OCI-LY1 (cell line): ENCODE measurements at regions not wholly inside any gene's neighbourhood (a gene's known extent, or its start where the extent isn't known, plus 50 kb on each side); places are given as distances from the start of the nearest gene placed in this dataset.

Source experiments
- H2AFZ ChIP-seq: fragments of 200-600 bp; sonication (generic), shearing (Covaris generic); 2 replicates; pipeline ENCODE4 v1.6.0; 2014; ENCODE audit warnings: antibody characterized with exemption, mild to moderate bottlenecking, low read length
- H3F3A ChIP-seq: fragments of 200-600 bp; sonication (generic), shearing (Covaris generic); 2 replicates; pipeline ENCODE4 v1.6.0; 2014; ENCODE audit warnings: mild to moderate bottlenecking, antibody characterized with exemption, low read length, moderate library complexity; ENCODE audit not compliant: insufficient read depth
- H3K27ac ChIP-seq: fragments of 200-600 bp; sonication (generic); 2 replicates; pipeline ENCODE4 v1.5.1; 2014; ENCODE audit warnings: low read length, mixed run types, mild to moderate bottlenecking, low read depth; ENCODE audit not compliant: poor library complexity, severe bottlenecking
- H3K27me3 ChIP-seq: fragments of 200-600 bp; sonication (generic); 2 replicates; pipeline ENCODE4 v1.6.0; 2014; ENCODE audit warnings: antibody characterized with exemption, mild to moderate bottlenecking, low read length, moderate library complexity; ENCODE audit not compliant: insufficient read depth
- H3K36me3 ChIP-seq: fragments of 200-600 bp; sonication (generic); 2 replicates; pipeline ENCODE4 v1.6.1; 2014; ENCODE audit warnings: mild to moderate bottlenecking, antibody characterized with exemption, low read length, moderate library complexity, mixed read lengths; ENCODE audit not compliant: insufficient read depth
- H3K4me1 ChIP-seq: fragments of 200-600 bp; sonication (generic); 2 replicates; pipeline ENCODE4 v1.5.1; 2014; ENCODE audit warnings: mild to moderate bottlenecking, low read length, moderate library complexity; ENCODE audit not compliant: insufficient read depth, severe bottlenecking
- H3K4me2 ChIP-seq: fragments of 200-600 bp; sonication (generic), shearing (Covaris generic); 2 replicates; pipeline ENCODE4 v1.6.1; 2014; ENCODE audit warnings: low read length
- H3K4me3 ChIP-seq: fragments of 200-600 bp; sonication (generic); 2 replicates; pipeline ENCODE4 v1.5.1; 2014; ENCODE audit warnings: low read length, low read depth, mild to moderate bottlenecking, mixed read lengths; ENCODE audit not compliant: poor library complexity, severe bottlenecking
- H3K79me2 ChIP-seq: fragments of 200-600 bp; shearing (Covaris generic); 2 replicates; pipeline ENCODE4 v1.6.1; 2016; ENCODE audit warnings: mixed run types, low read length, mixed read lengths; ENCODE audit not compliant: insufficient read depth
- H3K9ac ChIP-seq: fragments of 200-600 bp; sonication (generic), shearing (Covaris generic); 2 replicates; pipeline ENCODE4 v1.6.1; 2014; ENCODE audit warnings: mild to moderate bottlenecking, low read length, mixed read lengths
- H3K9me2 ChIP-seq: fragments of 200-600 bp; sonication (generic), shearing (Covaris generic); 2 replicates; pipeline ENCODE4 v1.6.1; 2014; ENCODE audit warnings: low read depth, mild to moderate bottlenecking, low read length, mixed read lengths
- H3K9me3 ChIP-seq: fragments of 200-600 bp; shearing (Covaris generic); 2 replicates; pipeline ENCODE4 v1.6.1; 2014; ENCODE audit warnings: low read length, mixed read lengths
- H4K20me1 ChIP-seq: fragments of 200-600 bp; sonication (generic), shearing (Covaris generic); 2 replicates; pipeline ENCODE4 v1.6.0; 2016; ENCODE audit warnings: mild to moderate bottlenecking, low read length; ENCODE audit not compliant: insufficient read depth
- EZH2 ChIP-seq: fragments of 200-600 bp; sonication (generic), shearing (Covaris generic); IDR thresholded peaks from 2 replicates; pipeline ENCODE4 v1.8.0; 2017; ENCODE audit warnings: borderline replicate concordance, mixed run types, mild to moderate bottlenecking, antibody characterized with exemption, low read length, moderate library complexity, mixed read lengths
- TF ChIP-seq, protein P1 (sequence below): fragments of 200-600 bp; sonication (generic), shearing (Covaris generic); IDR thresholded peaks from 2 replicates; pipeline ENCODE4 v1.5.1; 2017; ENCODE audit warnings: mild to moderate bottlenecking, antibody characterized with exemption, low read length, moderate library complexity, mixed read lengths

DNA sequence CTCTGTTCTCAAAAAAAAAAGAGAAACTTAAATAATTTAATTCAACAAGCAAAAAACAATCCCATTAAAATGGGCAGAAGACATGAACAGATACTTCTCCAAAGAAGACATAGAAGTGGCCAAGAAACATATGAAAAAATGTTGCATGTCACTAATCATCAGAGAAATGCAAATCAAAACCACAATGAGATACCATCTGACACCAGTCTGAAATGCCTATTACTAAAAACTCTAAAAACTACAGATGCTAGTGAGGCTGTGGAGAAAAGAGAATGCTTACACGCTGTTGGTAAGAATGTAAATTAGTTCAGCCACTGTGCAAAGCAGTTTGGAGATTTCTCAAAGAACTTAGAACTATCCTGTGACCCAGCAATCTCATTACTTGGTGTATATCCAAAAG is 382.9 kb downstream of the OTOL1 start:
- Histone ChIP-seq H3F3A (no peaks in the 10 kb centered on the region), H3K79me2 (no peaks in the 10 kb centered on the region), H3K4me2 (no peak overlapping the region), H3K27me3 (no peaks in the 10 kb centered on the region), H3K9me2 (no peaks in the 10 kb centered on the region; the same call in none of the 2 replicates), H3K36me3 (no peaks in the 10 kb centered on the region), H3K9ac (no peak overlapping the region), H3K27ac (no peak overlapping the region), H4K20me1 (no peaks in the 10 kb centered on the region), H3K4me1 (no peaks in the 10 kb centered on the region), H2AFZ (no peak overlapping the region), H3K9me3 (no peaks in the 10 kb centered on the region), H3K4me3 (no peak overlapping the region)
- no peak for TF ChIP-seq EZH2
- TF ChIP-seq, protein P1, sequence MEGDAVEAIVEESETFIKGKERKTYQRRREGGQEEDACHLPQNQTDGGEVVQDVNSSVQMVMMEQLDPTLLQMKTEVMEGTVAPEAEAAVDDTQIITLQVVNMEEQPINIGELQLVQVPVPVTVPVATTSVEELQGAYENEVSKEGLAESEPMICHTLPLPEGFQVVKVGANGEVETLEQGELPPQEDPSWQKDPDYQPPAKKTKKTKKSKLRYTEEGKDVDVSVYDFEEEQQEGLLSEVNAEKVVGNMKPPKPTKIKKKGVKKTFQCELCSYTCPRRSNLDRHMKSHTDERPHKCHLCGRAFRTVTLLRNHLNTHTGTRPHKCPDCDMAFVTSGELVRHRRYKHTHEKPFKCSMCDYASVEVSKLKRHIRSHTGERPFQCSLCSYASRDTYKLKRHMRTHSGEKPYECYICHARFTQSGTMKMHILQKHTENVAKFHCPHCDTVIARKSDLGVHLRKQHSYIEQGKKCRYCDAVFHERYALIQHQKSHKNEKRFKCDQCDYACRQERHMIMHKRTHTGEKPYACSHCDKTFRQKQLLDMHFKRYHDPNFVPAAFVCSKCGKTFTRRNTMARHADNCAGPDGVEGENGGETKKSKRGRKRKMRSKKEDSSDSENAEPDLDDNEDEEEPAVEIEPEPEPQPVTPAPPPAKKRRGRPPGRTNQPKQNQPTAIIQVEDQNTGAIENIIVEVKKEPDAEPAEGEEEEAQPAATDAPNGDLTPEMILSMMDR: no peak

DNA sequence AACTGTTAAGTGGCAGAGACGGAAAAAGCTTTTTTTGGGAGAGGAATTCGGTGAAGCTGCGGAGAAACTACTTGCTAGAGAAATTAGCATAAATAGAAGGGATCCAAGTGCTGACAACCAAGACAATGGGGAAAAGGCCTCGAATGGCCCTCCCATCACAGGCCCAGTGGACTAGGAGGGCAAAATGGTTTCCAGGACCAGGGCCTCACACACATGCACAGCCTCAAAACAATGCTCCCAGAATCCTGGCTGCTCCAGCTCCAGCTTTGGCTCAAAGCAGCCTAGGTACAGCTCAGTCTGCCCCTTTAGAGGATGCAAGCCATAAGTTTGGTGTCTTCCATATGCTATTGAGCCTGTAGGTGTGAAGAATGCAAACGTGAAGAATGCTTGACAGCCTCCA is 388.2 kb downstream of the OTOL1 start:
- Histone ChIP-seq H3F3A (no peaks in the 10 kb centered on the region), H3K79me2 (no peaks in the 10 kb centered on the region), H3K9me2 (no peaks in the 10 kb centered on the region; the same call in none of the 2 replicates), H3K4me3 (no peak overlapping the region), H3K36me3 (no peaks in the 10 kb centered on the region), H3K27me3 (no peaks in the 10 kb centered on the region), H3K27ac (no peak overlapping the region), H3K9me3 (peaks cover 5% of the 10 kb centered on the region; the same call in 1 of the 2 replicates), H3K9ac (no peak overlapping the region), H3K4me1 (no peaks in the 10 kb centered on the region), H4K20me1 (no peaks in the 10 kb centered on the region), H3K4me2 (no peak overlapping the region), H2AFZ (no peak overlapping the region)
- no peak for TF ChIP-seq EZH2
- TF ChIP-seq, protein P1: no peak

DNA sequence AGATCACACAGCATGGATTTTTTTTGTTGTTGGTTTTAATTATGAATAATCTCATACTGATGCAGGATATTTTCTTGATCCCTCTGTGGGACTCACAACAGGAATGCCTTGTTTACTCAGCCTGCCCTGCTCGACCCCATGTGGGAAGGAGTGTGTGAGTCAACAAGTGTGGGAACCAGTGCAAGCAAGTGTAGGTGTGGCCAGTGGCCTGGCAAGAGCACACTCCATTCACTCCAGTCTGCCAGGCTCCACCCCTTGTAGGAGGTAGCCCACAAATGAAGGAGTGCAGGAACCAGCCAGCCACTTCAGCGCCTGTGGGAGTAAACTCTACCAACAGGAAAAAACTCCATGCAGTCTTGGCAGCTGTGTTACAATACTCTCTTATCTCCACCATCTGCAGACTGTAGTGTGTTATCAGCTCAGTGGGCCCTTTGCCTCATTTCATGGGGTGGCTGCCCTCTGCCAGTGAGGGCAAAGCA is 393.6 kb downstream of the OTOL1 start:
- Histone ChIP-seq H3K9me3 (no peaks in the 10 kb centered on the region; the same call in 1 of the 2 replicates), H3K4me2 (no peak overlapping the region)
- no peak for TF ChIP-seq EZH2
- TF ChIP-seq, protein P1: no peak

More for the DNA sequence above, 393.6 kb downstream of the OTOL1 start:
- Histone ChIP-seq H3K36me3 (no peaks in the 10 kb centered on the region), H3K9ac (no peak overlapping the region), H3K4me3 (no peak overlapping the region), H4K20me1 (no peaks in the 10 kb centered on the region), H2AFZ (no peak overlapping the region), H3K27me3 (no peaks in the 10 kb centered on the region), H3K9me2 (no peaks in the 10 kb centered on the region), H3K79me2 (no peaks in the 10 kb centered on the region), H3F3A (no peaks in the 10 kb centered on the region), H3K4me1 (no peaks in the 10 kb centered on the region), H3K27ac (no peak overlapping the region)
